Prostate gland (tissue), 2 donors: ENCODE measurements at regions not wholly inside any gene's neighbourhood (a gene's known extent, or its start where the extent isn't known, plus 50 kb on each side); places are given as distances from the start of the nearest gene placed in this dataset.
A peak's percentile ranks its signal among the peaks of the same experiment; 100 is the strongest.
"Not testable (repeated sequence)": the region's sequence is repeated elsewhere in the genome, so short reads cannot be mapped to it uniquely, and the experiment has no call there.

Experiments
- DNase-seq: peaks from one replicate; pipeline ENCODE4 v3.0.0-alpha.2; 2019; ENCODE audit warnings: low spot score
- H3K27ac ChIP-seq, 2 donors: fragments of 200-600 bp; sonication (generic); 2 replicates each; pipeline ENCODE4 v1.5.1; 2017 to 2019
- H3K27me3 ChIP-seq: fragments of 200-600 bp; sonication (generic); replicated peaks from 2 replicates; pipeline ENCODE4 v1.5.1; 2019; ENCODE audit not compliant: insufficient read depth
- H3K36me3 ChIP-seq, 2 donors: fragments of 200-600 bp; sonication (generic); 1 replicate in 1 of 2; 2 replicates in 1 of 2; pipeline versions ENCODE4 v1.5.1 to v1.8.1; 2017 to 2019
- H3K4me1 ChIP-seq: fragments of 200-600 bp; sonication (generic); replicated peaks from 2 replicates; pipeline ENCODE4 v1.5.1; 2019
- H3K4me3 ChIP-seq, 2 donors: fragments of 200-600 bp; sonication (generic); 2 replicates each; pipeline ENCODE4 v1.5.1; 2017 to 2019
- H3K9me3 ChIP-seq: fragments of 200-600 bp; sonication (generic); 2 replicates; pipeline ENCODE4 v1.5.1; 2017
- POLR2A ChIP-seq: fragments of 450-650 bp; IDR thresholded peaks from one replicate; pipeline ENCODE4 v1.6.1; 2016; ENCODE audit warnings: antibody characterized with exemption, mild to moderate bottlenecking
- POLR2AphosphoS5 ChIP-seq: sonication (generic); formaldehyde crosslinking; IDR thresholded peaks from one replicate; pipeline ENCODE4 v1.6.1; 2017; ENCODE audit warnings: antibody characterized with exemption
- WGBS: methylation state at CpG from one replicate; pipeline ENCODE4 v1.1.5; 2018; 5-methylcytosine and 5-hydroxymethylcytosine counted together
- intact Hi-C: fragments of 100-400 bp; cut with DNase I; formaldehyde crosslinking; loops from one replicate; pipeline ENCODE4 v1.14.2; 2022
- TF ChIP-seq, protein P1 (sequence below), 4 experiments: fragments of 200-600 bp in 2 of 4; fragments of 450-650 bp in 2 of 4; sonication (generic) in 2 of 4; IDR thresholded peaks; 1 replicate in 3 of 4; 2 replicates in 1 of 4; pipeline ENCODE4 v1.5.1; 2016 to 2019; ENCODE audit warnings: antibody characterized with exemption in 4 of 4, mild to moderate bottlenecking in 2 of 4, moderate library complexity in 2 of 4

DNA sequence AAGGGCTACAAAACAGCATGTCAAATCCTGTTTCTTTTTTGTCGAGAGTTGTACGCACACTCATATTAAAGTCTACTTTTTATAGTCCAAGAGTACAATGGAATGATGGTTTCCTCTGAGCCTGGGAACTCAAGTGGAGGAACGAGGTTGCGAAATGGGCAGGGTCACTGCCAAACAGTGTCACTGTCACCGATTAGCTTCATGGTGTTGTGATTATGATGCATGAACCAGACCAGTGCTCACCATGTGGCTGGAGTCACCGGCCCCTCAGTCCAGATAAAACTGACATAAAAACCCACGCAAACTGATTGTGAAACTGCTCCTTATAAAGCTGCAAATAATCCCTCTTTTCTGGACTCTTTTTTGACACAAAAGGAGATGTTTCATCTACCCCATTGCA lies 122.0 kb downstream of the COPS8 start:
- 11% methylated on average over 7 of the region's 7 CpGs for WGBS
- peak overlapping the region in 1 of 2 donors; percentile 25 for H3K27ac ChIP-seq
- no peaks in the 10 kb centered on the region for H3K36me3 ChIP-seq
- peak; percentile 82 for DNase-seq
- no peaks in the 10 kb centered on the region for H3K9me3 ChIP-seq
- intact Hi-C loops: no loop called here
- TF ChIP-seq POLR2AphosphoS5 (peak; percentile 81), POLR2A (no peak)
- TF ChIP-seq, protein P1, sequence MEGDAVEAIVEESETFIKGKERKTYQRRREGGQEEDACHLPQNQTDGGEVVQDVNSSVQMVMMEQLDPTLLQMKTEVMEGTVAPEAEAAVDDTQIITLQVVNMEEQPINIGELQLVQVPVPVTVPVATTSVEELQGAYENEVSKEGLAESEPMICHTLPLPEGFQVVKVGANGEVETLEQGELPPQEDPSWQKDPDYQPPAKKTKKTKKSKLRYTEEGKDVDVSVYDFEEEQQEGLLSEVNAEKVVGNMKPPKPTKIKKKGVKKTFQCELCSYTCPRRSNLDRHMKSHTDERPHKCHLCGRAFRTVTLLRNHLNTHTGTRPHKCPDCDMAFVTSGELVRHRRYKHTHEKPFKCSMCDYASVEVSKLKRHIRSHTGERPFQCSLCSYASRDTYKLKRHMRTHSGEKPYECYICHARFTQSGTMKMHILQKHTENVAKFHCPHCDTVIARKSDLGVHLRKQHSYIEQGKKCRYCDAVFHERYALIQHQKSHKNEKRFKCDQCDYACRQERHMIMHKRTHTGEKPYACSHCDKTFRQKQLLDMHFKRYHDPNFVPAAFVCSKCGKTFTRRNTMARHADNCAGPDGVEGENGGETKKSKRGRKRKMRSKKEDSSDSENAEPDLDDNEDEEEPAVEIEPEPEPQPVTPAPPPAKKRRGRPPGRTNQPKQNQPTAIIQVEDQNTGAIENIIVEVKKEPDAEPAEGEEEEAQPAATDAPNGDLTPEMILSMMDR (IDR thresholded peaks at IDR 0.05): no peak
- H3K27me3 ChIP-seq: no peaks in the 10 kb centered on the region
- H3K4me3 ChIP-seq: no peak overlapping the region
- H3K4me1 ChIP-seq: no peaks in the 10 kb centered on the region

GRCh38 chr2:237208373-237209260 lies 122.9 kb downstream of the COPS8 start:
- Histone ChIP-seq H3K9me3 (no peaks in the 10 kb centered on the region), H3K27me3 (no peaks in the 10 kb centered on the region), H3K36me3 (no peaks in the 10 kb centered on the region), H3K4me1 (no peaks in the 10 kb centered on the region), H3K4me3 (no peak overlapping the region), H3K27ac (peak overlapping the region; percentile 8 to 22)
- TF ChIP-seq POLR2AphosphoS5: no peak
- no peak for TF ChIP-seq POLR2A
- TF ChIP-seq, protein P1 (IDR thresholded peaks at IDR 0.05): no peak
- DNase-seq: no peak
- 58% methylated on average over 16 of the region's 16 CpGs for WGBS
- intact Hi-C loops: no loop called here

- H3K27ac ChIP-seq: no peak overlapping the region
- no peak overlapping the region for H3K4me3 ChIP-seq
- H3K4me1 ChIP-seq: no peaks in the 10 kb centered on the region
- H3K27me3 ChIP-seq: no peaks in the 10 kb centered on the region
- WGBS: 79% methylated on average over 6 of the region's 6 CpGs
- TF ChIP-seq, protein P1 (IDR thresholded peaks at IDR 0.05): no peak
- no peak for TF ChIP-seq POLR2AphosphoS5
- TF ChIP-seq POLR2A: no peak
- no peaks in the 10 kb centered on the region for H3K9me3 ChIP-seq
- DNase-seq: no peak
- intact Hi-C loops: no loop called here
- no peaks in the 10 kb centered on the region for H3K36me3 ChIP-seq
Measured at GRCh38 chr2:237209885-237210284, 124.2 kb downstream of the COPS8 start.

DNA sequence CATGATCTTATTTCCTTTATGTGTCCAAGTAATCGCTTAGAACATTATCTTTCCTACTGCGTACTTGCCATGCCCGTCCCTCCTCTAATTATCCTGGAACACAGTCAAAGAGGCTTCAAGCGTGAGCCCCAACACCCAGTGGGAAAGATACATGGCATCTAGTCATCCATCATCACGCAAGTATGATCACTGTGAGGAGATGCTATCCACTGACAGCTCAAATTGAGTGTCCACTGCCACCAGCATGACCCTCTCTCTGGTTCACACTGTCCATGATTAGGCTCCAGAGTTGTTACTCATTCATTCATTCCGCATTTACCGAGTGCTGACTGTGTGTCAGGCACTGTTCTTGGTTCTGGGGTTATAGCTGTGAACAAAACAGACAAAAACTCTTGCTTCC lies 124.6 kb downstream of the COPS8 start:
- DNase-seq: no peak
- H3K36me3 ChIP-seq: no peaks in the 10 kb centered on the region
- no peaks in the 10 kb centered on the region for H3K9me3 ChIP-seq
- no peak overlapping the region for H3K27ac ChIP-seq
- no peak overlapping the region for H3K4me3 ChIP-seq
- 89% methylated on average over 7 of the region's 7 CpGs for WGBS
- TF ChIP-seq POLR2A: no peak
- TF ChIP-seq, protein P1 (IDR thresholded peaks at IDR 0.05): no peak
- no peak for TF ChIP-seq POLR2AphosphoS5
- no peaks in the 10 kb centered on the region for H3K4me1 ChIP-seq
- intact Hi-C loops: no loop called here
- no peaks in the 10 kb centered on the region for H3K27me3 ChIP-seq

GRCh38 chr2:237210763-237211162 lies 125.1 kb downstream of the COPS8 start:
- H3K27ac ChIP-seq: no peak overlapping the region
- 83% methylated on average over 6 of the region's 6 CpGs for WGBS
- H3K4me3 ChIP-seq: no peak overlapping the region
- no peaks in the 10 kb centered on the region for H3K4me1 ChIP-seq
- intact Hi-C loops: no loop called here
- no peaks in the 10 kb centered on the region for H3K36me3 ChIP-seq
- H3K27me3 ChIP-seq: no peaks in the 10 kb centered on the region
- TF ChIP-seq POLR2AphosphoS5 (no peak), POLR2A (no peak)
- TF ChIP-seq, protein P1 (IDR thresholded peaks at IDR 0.05): no peak
- no peaks in the 10 kb centered on the region for H3K9me3 ChIP-seq
- DNase-seq: no peak

- H3K4me1 ChIP-seq, H3K27ac ChIP-seq, DNase-seq, H3K4me3 ChIP-seq, H3K9me3 ChIP-seq, H3K36me3 ChIP-seq, intact Hi-C loops, H3K27me3 ChIP-seq: not testable (repeated sequence)
- 88% methylated on average over 9 of the region's 9 CpGs for WGBS
Measured at GRCh38 chr2:237212356-237213279, 126.9 kb downstream of the COPS8 start.
